GM19328 (cell line): ENCODE measurements at regions not wholly inside any gene's neighbourhood (a gene's known extent, or its start where the extent isn't known, plus 50 kb on each side); places are given as distances from the start of the nearest gene placed in this dataset.

Experiments used
- ATAC-seq: cut with Tn5 transposase; IDR thresholded peaks from one replicate; pipeline ENCODE4 v1.9.1; 2021; ENCODE audit warnings: mild to moderate bottlenecking, moderate library complexity; ENCODE audit not compliant: unreplicated experiment

- no peak for ATAC-seq
These were observed 150.9 kb upstream of the DMRT1 start for GRCh38 chr9:690517-691111.

- ATAC-seq, result no peak
These were observed 149.6 kb upstream of the DMRT1 start for GRCh38 chr9:691825-692400.

GRCh38 chr9:692636-693129 is 148.8 kb upstream of the DMRT1 start:
- ATAC-seq, result no peak

GRCh38 chr9:693201-694091 is 148.1 kb upstream of the DMRT1 start:
- no peak for ATAC-seq

GRCh38 chr9:694092-694402 is 147.4 kb upstream of the DMRT1 start:
- no peak for ATAC-seq

- ATAC-seq, result no peak
These were observed 146.9 kb upstream of the DMRT1 start for GRCh38 chr9:694403-695154.

GRCh38 chr9:695252-695651 is 146.2 kb upstream of the DMRT1 start:
- ATAC-seq, result no peak

GRCh38 chr9:696332-697323 is 144.9 kb upstream of the DMRT1 start:
- ATAC-seq, result no peak

- ATAC-seq, result no peak
These were observed 143.2 kb upstream of the DMRT1 start for GRCh38 chr9:698276-698675.

GRCh38 chr9:698954-699353 is 142.5 kb upstream of the DMRT1 start:
- no peak for ATAC-seq

GRCh38 chr9:699396-699795 is 142.1 kb upstream of the DMRT1 start:
- ATAC-seq, result no peak

GRCh38 chr9:700365-701282 is 140.9 kb upstream of the DMRT1 start:
- ATAC-seq, result no peak

GRCh38 chr9:703392-703791 is 138.1 kb upstream of the DMRT1 start:
- ATAC-seq, result no peak

GRCh38 chr9:706073-706472 is 135.4 kb upstream of the DMRT1 start:
- ATAC-seq, result no peak

GRCh38 chr9:706606-707459 is 134.7 kb upstream of the DMRT1 start:
- ATAC-seq, result no peak

GRCh38 chr9:708182-708550 is 133.3 kb upstream of the DMRT1 start:
- ATAC-seq, result no peak

- no peak for ATAC-seq
These were observed 132.7 kb upstream of the DMRT1 start for GRCh38 chr9:708551-709432.
